HG02885 (cell line): ENCODE measurements at regions not wholly inside any gene's neighbourhood (a gene's known extent, or its start where the extent isn't known, plus 50 kb on each side); places are given as distances from the start of the nearest gene placed in this dataset.
A peak's percentile ranks its signal among the peaks of the same experiment; 100 is the strongest.

Source experiments
- ATAC-seq: cut with Tn5 transposase; IDR thresholded peaks from one replicate; pipeline ENCODE4 v1.9.1; 2021; ENCODE audit warnings: mild to moderate bottlenecking; ENCODE audit not compliant: unreplicated experiment, poor library complexity

GRCh38 chr2:207469451-207469850, 60.3 kb upstream of the CREB1 start:
- no peak for ATAC-seq

GRCh38 chr2:207469943-207470729, 59.6 kb upstream of the CREB1 start:
- ATAC-seq = no peak

GRCh38 chr2:207471261-207471660, 58.5 kb upstream of the CREB1 start:
- ATAC-seq = no peak

GRCh38 chr2:207472343-207473048, 57.3 kb upstream of the CREB1 start:
- no peak for ATAC-seq

- peak; percentile 57 for ATAC-seq
Observed at GRCh38 chr2:207473049-207473930, 56.5 kb upstream of the CREB1 start.

GRCh38 chr2:207473931-207474235, 55.9 kb upstream of the CREB1 start:
- ATAC-seq = no peak

- no peak for ATAC-seq
Observed at GRCh38 chr2:207474863-207475485, 54.8 kb upstream of the CREB1 start.

- no peak for ATAC-seq
Observed at GRCh38 chr2:207475546-207475945, 54.2 kb upstream of the CREB1 start.

GRCh38 chr2:207477896-207478295, 51.9 kb upstream of the CREB1 start:
- no peak for ATAC-seq

- ATAC-seq = no peak
Observed at GRCh38 chr2:207478572-207478971, 51.2 kb upstream of the CREB1 start.

- no peak for ATAC-seq
Observed at GRCh38 chr2:207479198-207479785, 50.5 kb upstream of the CREB1 start.
